ENCODE measurements at regions not wholly inside any gene's neighbourhood (a gene's known extent, or its start where the extent isn't known, plus 50 kb on each side); places are given as distances from the start of the nearest gene placed in this dataset.

GRCh38 chr2:142586693-142587580, 290.5 kb upstream of the KYNU start:
- TF ChIP-seq CTCF (IDR thresholded peaks at IDR 0.05 in 8 of 11, conservative IDR thresholded peaks at IDR 0.05 in 3 of 11) = no peak
- no peak for TF ChIP-seq POLR2A (IDR thresholded peaks at IDR 0.05)
- TF ChIP-seq POLR2AphosphoS5 (IDR thresholded peaks at IDR 0.05) = no peak
